Stimulated activated CD8-positive, alpha-beta memory T cell treated with anti-CD3 and anti-CD28 coated beads, Interleukin-4, amount 100 ng/mL, for 48 hours (primary cell): ENCODE measurements at regions not wholly inside any gene's neighbourhood (a gene's known extent, or its start where the extent isn't known, plus 50 kb on each side); places are given as distances from the start of the nearest gene placed in this dataset.

Source experiments
- DNase-seq: peaks from one replicate; pipeline ENCODE4 v3.0.0-alpha.2; 2020

DNA sequence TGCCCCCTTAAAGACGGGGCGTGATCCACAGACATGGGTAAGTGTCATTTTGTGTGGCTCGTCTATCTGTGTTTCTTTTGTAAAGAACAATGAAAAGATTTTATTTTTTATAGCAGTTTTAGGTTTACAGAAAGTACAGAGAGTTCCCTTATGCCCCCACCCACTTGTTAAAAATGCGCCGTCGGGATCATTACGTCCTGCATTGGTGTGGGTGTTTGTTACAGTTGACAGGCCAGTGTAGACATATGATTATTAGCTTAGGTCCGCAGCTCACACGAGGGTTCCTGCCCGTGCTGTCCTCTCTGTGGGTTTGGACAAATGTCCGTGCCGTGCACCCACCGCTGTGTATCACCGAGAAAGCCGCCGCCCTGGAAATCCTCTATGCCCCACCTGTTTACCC, 50.5 kb downstream of the RGS12 start:
- no peak for DNase-seq

DNA sequence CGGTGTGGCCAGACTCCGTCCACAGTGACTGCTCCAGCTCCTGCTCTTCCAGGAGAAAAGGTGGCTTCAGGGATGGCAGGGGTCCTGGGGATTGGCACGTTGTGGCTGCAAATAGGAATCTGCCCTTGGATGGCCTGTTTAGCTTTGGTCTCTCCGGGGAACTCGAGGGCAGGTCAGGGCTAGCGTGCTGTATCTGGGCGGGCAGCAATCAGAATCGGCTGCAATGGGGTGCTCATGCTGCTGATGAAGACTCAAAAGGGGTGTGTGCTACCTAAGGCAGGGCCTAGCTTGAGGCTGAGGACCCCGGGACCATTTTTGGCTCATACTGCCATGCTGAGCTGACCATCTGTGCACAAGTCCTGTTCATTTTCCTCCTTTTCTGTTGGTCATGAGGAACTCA, 51.3 kb downstream of the RGS12 start:
- no peak for DNase-seq

DNA sequence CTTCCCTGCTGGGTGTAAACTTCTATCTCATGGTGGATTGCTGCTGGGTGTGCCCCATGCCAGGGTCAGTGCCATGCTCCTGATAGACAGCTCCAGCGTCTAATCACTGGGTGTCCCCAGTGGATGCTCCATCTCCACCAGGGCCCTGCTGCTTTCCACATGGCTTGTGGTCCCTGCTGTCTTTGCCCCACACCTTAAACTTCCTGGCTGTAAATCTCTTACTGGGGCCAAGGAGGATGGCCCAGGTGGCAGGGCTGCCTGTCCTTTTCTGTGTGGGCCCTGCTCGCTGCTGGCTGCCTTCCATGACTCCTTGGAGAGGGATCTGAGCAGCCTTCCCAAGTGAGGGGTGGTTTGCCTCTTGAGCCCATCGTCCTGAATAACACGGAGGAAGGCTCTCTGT, 51.8 kb downstream of the RGS12 start:
- no peak for DNase-seq

DNA sequence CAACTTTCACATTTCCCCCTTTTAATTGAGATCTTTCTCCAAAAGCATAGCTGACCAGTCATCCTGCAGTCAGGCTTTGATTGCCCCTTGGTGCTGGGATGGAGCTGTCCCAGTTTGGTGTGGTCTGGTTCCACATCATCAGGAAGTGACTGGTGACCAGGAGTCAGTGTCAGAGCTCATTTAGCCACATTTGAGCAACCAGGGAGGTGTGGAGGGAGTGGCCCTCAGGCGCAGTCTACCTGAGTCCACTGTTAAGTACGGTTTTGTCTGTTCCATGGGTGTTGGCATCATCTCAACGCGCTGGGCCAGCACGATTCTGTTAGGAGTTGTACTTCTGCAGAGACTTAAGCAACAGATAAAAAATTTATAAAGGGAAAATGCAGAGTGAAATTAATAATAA, 52.6 kb downstream of the RGS12 start:
- DNase-seq: no peak

DNA sequence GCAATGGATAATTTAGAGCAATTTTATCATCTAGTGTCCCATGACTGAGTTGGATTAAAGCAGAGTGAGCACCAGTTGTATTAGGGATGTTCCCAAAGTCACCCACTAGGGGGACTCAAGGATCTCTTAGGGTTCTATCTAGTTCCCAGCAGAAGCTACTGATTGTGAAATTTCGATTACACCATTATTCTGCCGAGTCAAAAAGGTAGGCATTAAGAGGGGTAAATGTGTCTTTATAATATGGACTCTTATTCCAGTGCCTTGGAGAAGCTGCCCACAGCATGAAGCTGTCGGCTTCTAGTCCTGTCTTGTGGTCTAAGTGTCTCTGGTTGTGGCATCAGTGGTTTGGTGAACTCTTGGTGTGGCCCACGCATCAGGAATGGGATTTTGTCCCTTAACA, 53.3 kb downstream of the RGS12 start:
- DNase-seq: no peak

DNA sequence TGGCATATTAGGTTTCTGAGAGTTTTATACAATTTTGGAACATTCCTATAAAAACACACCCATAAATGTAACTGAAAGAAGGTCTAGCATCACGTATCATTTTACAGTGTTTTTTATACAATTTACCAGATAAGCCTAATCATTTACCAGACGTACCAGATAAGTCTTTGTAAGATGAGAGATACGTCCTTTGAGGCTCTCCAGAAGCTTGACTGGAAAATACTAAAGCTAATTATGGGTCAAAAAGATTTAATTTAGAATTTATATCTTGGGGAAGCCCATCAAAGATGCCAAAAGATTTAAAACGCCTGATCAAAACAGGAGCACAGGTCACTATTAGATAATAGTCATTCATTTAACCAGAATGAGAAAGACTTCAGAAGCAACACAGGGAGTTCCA, 55.0 kb downstream of the RGS12 start:
- DNase-seq: no peak

DNA sequence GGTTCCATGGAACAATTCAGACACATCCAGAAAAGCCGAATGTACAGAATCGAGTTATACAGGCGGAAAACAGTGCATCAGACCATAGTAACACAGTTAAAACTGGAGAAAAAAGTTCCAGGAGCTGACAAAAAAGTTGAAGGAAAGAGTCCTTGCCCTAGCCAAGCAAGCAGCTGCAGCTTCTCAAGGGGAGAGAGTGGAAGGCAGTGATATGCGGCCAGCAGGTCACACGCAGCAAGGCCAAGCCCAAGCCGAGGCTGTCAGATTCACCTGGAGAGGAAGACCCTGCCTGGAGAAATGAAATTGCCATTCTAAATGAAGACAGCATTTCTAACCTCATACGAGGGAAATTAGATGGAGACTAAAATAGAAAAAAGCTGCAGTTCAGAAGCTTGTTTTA, 55.8 kb downstream of the RGS12 start:
- no peak for DNase-seq

DNA sequence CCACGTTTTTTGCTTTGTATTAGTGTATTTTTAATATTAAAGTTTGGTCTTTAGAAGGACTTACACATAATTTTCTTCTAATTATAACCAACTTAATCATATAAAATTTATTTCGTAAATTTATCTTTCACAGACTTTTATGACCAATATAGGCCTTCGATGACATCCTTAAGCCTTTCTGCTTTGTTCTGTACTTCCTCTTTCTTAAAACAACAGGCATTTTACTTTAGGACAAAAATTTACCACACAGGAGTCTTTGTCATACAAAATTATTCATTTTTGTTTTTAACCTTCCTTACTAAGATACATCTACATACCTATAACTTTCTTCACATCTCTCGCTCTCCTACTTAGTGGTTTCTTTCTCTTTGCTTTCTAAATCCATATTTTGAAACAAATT, 56.3 kb downstream of the RGS12 start:
- no peak for DNase-seq

DNA sequence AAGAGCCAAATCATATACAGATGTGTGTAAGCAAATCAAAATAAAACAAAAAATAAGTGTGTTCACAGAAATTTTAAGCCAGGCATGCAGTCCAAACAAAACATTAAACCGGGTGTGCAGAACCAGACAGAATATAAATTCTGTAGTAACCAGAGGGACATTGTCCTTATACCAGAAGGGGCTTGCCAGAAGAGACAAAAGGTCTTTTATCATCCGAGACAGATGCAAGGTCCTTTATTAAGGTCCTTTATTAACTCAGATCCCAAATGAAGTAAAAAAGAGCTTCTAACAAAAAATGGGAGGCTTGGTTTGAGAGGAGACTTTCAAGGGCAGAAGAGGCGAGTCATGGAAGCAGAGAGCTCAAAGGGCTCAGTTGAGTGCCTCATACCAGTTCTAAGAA, 59.2 kb downstream of the RGS12 start:
- no peak for DNase-seq

DNA sequence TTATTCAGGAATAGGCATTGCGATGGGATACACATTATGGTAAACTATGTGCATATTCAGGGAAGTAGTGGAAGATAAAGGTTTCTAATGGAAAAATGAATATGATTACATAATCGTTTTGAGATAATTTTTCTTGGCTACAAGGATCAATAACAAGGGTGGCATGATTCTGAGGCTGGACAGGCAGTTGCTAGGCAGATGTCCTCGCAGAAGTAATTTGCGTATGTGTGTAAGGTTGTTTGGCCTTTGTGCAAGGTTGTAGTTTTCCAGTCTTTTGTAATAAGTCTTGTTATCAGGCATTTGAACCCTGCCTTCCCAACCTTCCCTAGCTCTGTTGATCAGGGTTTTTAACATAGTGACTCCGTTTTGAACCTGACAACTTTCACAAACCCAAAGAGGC, 59.7 kb downstream of the RGS12 start:
- no peak for DNase-seq

DNA sequence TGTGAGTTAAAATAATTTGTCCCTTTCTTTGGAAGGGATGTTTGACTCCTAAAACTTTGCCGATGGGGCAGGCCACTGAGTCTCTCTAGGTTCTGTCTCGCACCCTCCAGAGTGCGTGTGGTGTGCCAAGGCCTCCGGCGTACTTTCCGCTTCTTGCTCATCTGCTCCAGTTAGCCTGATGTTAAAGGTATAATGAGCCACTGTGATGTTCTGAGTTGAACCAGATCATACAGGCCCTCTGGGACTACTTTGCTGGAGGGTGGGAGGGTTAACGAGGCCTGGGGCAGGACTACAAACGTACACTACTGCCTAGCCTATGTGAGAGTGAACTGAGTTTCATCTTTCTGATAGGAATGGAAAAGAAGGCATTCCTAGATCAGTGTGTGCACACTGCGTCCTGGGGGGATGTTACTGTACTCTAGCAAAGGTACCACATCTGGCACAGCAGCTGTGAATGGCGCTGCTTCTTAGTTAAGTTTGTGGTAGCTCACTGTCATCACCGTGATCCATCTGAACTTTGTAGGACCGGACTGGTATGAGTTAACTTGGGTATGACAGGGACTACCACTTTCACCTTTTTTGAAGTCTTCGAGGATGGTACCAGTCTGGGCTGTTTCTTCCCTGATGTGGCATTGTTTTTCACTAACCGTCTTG, 60.2 kb downstream of the RGS12 start:
- DNase-seq: no peak

DNA sequence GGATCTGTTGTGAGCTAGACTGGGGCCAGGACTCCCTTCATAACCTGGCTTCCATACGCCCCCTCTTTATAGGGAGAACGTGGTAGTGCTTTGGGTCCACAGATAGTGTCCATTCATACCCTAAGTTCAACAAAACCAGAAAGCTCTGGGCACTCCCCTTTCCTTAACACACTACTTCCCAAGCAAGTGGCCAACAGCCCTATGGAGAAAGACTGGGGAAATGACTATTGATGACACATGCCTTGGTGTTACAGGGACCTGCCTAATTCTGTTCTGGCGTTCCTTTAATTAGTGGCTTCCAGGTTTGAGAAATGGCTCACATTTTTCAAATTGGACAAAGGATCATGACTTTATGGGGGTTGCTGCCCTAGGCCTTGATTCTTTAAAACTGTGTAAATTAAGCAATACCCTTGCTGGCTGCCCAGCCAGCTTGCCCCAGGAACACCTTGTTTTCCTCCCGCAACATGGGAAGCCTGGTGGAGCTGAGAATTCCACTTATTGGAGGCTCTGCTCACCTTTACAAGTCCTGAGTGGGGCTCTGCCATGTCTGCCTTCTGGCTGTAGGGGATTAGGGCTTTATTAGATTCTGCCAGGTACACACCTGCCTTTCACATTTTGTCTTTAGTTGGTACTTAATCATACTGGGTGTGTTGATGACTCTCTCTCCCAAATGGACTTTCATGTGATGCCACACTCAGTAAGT, 61.1 kb downstream of the RGS12 start:
- DNase-seq: no peak

DNA sequence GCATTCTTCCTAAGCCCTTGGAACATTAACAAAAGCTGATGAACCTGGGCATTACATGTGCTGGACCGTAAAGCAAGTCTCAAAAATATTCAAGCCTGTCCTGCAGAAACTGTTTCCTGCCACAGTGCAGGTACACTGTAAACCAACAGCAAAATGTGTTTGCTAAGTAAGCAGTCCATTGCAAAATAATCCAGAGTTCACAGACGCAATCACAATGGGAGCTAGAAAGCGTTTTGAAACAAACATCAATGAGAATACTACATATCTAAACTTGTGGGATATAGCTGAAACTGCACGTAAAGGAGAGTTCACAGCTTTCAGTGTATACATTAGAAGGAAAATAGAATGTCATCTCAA, 61.6 kb downstream of the RGS12 start:
- DNase-seq: no peak

DNA sequence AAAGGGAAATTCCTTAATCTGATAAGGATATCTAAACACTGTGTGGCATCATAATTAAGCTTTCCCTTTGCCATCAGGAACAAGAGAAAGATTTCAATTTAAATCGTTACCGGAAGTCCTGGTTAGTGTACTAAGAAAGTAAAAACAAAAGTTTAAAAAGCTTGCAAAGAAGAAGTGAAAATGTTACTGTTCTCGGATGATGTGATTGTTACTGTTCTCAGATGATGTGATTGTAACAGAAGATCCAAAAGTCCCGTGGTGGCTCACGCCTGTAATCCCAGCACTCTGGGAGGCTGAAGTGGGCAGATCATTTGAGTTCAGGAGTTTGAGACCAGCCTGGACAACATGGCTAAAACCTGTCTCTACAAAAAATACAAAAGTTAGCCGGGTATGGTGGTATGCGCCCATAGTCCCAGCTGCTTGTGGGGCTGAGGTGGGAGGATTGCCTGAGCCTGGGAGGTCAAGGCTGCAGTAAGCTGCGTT, 62.5 kb downstream of the RGS12 start:
- no peak for DNase-seq

DNA sequence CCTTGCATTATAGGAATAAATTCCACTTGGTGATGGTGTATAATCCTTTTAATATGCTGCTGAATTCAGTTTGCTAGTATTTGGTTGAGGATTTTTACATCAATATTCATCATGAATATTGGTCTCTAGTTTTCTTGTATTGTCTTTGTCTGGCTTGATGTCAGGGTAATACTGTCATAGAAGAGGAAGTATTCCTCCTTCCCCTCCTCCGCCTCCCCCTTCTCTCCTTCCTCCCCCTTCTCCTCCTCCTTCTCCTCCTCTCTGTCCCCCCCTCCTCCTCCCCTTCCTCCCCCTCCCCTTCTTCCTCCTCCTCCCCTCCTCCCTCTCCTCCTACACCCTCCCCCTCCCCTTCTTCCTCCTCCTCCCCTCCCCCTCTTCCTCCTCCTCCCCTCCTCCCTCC, 65.8 kb downstream of the RGS12 start:
- no peak for DNase-seq

DNA sequence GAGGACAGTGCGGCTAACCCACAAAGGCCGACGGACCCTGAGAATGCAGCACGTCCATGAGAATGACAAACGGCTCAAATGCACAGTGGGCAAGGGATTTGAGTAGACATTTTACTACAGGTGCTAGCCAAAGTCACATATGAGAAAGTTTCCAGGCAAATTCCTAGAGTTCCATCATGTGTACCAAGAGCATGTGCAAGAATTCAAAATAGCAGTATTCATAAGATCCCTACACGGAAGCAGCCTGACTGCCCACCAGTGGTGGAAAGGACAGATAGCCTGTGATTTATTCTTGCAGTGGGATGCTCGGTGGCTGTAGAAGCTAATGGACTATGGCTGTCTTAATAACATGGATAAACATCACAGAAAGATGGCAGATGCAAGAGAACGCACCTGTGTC, 68.0 kb downstream of the RGS12 start:
- DNase-seq: no peak

DNA sequence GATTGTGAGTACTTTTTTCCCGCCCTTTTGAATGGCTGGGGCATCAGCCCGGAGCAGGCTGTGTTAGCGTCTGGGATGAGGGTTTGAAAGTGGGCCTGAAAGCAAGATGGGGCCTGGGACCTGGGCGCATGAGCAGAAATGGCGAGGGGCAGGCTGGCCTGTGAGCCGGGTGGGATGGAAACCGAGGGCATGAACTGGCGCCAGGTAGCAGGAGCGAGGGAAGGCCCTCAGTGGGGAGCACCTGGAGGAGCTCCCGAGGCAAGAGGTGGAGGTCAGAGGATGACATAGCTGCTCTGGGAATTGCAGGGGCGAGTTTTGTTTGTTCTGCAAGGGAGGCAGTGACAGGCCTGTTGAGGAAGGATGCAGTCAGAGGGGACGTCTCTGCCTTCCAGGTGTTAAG, 68.6 kb downstream of the RGS12 start:
- no peak for DNase-seq

DNA sequence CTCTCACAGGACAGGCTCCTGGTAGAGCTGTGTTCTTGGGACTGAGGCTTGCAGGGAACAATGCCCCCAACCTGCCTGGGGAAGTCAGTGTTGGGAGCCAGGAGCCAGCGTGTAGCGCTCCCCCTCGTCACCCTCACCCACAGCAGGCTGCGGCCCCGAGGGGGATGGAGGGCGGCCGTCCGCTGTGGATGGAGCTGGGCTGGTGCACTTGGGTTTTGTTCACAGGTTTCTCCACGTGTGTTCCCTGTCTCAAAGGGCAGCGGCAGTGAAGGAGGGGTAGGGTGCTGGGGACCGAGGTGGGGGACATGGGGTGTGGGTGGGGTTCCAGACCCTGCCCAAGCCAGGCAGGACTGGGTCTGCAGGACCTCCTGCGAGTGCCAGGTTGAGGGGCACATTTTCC, 69.1 kb downstream of the RGS12 start:
- no peak for DNase-seq

DNA sequence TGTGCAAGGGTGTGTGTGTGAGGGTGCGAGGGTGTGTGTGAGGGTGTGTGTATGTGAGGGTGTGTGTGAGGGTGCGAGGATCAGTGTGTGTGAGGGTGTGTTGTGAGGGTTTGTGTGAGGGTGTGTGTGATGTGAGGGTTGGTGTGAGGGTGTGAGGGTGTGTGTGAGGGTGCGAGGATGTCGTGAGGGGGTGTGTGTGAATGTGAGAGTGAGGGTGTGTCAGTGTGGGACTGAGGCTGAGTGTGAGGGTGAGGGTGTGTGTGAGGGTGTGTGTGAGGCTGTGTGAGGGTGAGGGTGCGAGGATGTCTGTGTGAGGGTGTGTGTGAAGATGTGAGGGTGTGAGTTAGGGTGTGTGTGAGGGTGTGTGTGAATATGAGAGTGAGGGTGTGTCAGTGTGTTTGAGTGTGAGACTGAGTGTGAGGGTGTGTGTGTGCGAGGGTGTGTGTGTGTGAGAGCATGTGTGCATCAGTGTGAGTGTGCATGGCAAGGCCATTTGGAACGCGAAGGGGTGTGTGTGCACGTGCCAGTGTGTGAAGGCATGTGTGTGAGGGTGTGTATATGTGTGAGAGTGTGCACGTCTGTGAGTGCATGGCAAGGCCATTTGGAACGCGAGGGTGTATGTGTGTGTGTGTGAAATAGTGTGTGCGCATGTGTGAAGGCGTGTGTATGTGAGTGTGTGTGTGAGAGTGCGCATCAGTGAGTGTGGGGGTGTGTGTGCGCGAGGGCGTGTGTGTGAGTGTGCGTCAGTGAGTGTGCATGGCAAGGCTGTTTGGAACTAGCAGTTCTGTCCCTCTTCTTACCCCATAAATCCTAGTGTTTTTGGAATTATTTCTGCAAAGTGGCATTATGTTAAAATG, 69.8 kb downstream of the RGS12 start:
- no peak for DNase-seq

DNA sequence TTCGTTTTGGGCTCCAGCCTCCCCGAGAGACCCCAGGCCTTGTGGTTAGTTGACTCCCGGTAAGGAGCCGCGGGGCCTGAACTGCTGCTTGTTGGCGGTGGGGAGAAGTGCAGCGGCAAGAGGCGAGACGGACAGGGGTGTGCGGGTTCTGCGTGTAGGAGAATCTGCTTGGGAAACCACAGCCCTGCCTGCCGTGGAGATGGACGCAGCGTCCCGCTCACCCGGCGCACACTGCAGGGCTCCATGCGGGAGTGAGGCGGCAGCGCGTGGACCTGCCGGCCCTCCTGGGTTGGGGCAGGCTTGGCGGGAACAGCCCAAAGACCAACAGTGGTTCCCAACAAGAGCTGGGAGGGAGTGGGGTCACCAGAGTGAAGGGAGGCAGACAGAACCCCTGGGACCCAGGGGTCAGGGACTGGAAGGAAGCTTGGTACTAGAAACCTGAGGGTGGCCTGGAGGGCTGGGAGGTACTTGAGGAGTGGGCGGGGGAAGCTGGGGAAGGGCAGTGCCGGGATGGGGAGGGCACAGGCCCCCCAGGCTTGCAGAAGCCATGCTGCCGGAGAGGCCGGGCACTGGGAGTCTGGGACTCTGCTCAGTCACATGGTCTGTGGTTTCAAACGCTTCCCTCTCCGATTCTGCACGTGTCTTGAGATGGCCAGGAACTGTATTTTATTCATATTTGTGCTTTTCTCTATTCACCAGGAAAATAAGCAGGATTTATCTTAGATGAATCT, 70.8 kb downstream of the RGS12 start:
- DNase-seq: no peak

DNA sequence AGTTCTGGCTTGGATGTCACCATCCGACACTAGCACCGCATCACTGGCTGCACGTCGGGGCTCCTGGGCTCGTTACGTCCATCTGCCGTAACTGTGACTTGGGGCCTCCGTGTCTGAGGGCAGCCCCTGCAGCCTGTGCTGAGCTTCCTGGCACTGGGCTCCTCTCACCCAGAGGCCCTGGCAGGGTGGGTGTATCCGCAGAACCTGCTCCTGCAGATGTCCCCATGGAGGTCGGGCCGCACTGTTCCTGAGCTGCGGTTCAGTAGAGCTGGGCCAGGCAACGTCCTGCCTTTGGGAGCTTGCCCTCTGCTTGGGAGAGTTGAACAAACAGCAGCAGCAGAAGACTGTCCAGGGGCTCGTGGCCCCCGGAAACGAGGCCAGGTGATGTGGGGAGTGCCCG, 71.4 kb downstream of the RGS12 start:
- no peak for DNase-seq

DNA sequence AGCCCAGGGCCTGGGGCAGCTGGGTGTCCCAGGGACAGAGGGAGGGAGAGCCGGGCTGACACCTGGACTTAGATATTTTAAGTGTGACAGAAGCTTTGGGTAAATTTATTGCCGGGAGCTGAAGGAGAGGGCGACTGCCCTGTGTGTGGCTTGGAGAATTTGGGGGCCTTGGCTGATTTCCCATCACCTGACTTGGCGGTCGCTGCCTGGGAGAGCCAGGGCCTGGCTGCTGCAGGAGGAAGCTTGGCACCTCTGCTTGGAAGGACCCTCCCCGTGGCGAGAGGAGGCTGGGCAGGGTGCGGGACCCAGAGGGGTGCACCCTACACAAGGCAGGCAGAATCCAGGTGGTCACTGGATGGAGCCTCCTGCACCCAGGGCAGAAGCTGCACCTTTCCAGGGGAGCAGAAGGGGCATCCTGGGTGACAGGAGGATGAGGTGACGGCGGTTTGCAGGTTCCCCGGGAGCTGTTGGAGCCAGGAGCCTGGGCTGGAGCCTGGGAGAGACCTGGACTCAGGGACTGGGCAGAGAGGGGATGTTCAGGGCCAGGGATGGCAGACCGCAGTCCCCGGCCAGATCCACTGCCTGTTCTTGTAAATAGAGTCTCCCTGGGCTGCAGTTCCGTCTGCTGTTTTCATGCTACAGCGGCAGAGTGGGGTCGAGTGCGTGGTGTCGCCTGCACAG, 72.0 kb downstream of the RGS12 start:
- DNase-seq: no peak

DNA sequence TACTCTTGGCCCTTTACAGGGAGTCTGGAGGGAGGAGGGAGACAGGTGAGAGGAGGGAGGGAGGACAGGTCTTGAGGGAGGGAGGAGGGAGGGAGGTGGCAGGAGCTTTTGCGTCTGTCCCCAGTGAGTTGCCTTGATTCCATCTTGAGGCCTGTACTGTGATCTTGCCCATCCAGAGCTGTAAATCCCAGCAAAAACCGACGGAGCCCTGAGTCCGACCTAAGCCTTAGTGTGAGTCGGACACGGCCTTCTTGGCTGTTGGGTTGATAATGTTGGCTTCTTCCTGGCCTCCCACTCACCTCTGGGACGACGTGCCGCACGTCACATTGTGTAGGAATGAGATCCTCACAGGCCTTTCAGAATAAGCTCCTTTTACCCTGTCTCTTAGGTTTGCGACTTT, 72.5 kb downstream of the RGS12 start:
- no peak for DNase-seq
